Uterus (tissue), 2 donors: ENCODE measurements at regions not wholly inside any gene's neighbourhood (a gene's known extent, or its start where the extent isn't known, plus 50 kb on each side); places are given as distances from the start of the nearest gene placed in this dataset.

Experiments
- CTCF ChIP-seq, 4 experiments: fragments of 200-600 bp in 2 of 4; fragments of 450-650 bp in 2 of 4; sonication (generic) in 2 of 4; IDR thresholded peaks; one replicate each; pipeline ENCODE4 v1.5.1; 2016 to 2019; ENCODE audit warnings: antibody characterized with exemption in 4 of 4, mild to moderate bottlenecking in 2 of 4, moderate library complexity in 1 of 4
- POLR2A ChIP-seq, 2 donors: fragments of 450-650 bp; IDR thresholded peaks; one replicate each; pipeline ENCODE4 v1.6.1; 2016; ENCODE audit warnings: antibody characterized with exemption in 2 of 2, mild to moderate bottlenecking in 1 of 2, moderate library complexity in 1 of 2

GRCh38 chr9:38305582-38305981, 86.9 kb upstream of the ALDH1B1 start:
- TF ChIP-seq CTCF (IDR thresholded peaks at IDR 0.05), result no peak
- no peak for TF ChIP-seq POLR2A (IDR thresholded peaks at IDR 0.05)
